ENCODE measurements at regions not wholly inside any gene's neighbourhood (a gene's known extent, or its start where the extent isn't known, plus 50 kb on each side); places are given as distances from the start of the nearest gene placed in this dataset.

GRCh38 chr5:174436750-174437149 is 287.6 kb upstream of the MSX2 start:
- Histone ChIP-seq H3K4me1 (ENCODE audit: low read depth) (no peaks in the 10 kb centered on the region), H3K36me3 (ENCODE audit: low read depth) (no peaks in the 10 kb centered on the region), H3K9me3 (no peaks in the 10 kb centered on the region), H3K4me3 (no peak overlapping the region)
- DNase-seq, result no peak
- ATAC-seq, result no peak
- TF ChIP-seq, protein P1, sequence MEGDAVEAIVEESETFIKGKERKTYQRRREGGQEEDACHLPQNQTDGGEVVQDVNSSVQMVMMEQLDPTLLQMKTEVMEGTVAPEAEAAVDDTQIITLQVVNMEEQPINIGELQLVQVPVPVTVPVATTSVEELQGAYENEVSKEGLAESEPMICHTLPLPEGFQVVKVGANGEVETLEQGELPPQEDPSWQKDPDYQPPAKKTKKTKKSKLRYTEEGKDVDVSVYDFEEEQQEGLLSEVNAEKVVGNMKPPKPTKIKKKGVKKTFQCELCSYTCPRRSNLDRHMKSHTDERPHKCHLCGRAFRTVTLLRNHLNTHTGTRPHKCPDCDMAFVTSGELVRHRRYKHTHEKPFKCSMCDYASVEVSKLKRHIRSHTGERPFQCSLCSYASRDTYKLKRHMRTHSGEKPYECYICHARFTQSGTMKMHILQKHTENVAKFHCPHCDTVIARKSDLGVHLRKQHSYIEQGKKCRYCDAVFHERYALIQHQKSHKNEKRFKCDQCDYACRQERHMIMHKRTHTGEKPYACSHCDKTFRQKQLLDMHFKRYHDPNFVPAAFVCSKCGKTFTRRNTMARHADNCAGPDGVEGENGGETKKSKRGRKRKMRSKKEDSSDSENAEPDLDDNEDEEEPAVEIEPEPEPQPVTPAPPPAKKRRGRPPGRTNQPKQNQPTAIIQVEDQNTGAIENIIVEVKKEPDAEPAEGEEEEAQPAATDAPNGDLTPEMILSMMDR (IDR thresholded peaks at IDR 0.05), result no peak
- intact Hi-C loops (cut with DNase I, micrococcal nuclease), result no loop called here

GRCh38 chr5:174444479-174445188 is 279.7 kb upstream of the MSX2 start:
- no peaks in the 10 kb centered on the region for H3K36me3 ChIP-seq (ENCODE audit: low read depth)
- intact Hi-C loops (cut with DNase I, micrococcal nuclease), result no loop called here

GRCh38 chr5:174446446-174446845 is 277.9 kb upstream of the MSX2 start:
- intact Hi-C loops (cut with DNase I, micrococcal nuclease), result no loop called here
- Histone ChIP-seq H3K4me3 (no peak overlapping the region), H3K4me1 (ENCODE audit: low read depth) (no peaks in the 10 kb centered on the region), H3K36me3 (ENCODE audit: low read depth) (no peaks in the 10 kb centered on the region), H3K9me3 (no peaks in the 10 kb centered on the region)
- DNase-seq, result no peak
- TF ChIP-seq, protein P1 (IDR thresholded peaks at IDR 0.05), result no peak
- ATAC-seq, result no peak

More at GRCh38 chr5:174444479-174445188, 279.7 kb upstream of the MSX2 start:
- Histone ChIP-seq H3K9me3 (no peaks in the 10 kb centered on the region), H3K4me1 (ENCODE audit: low read depth) (no peaks in the 10 kb centered on the region), H3K4me3 (no peak overlapping the region)
- ATAC-seq, result no peak
- TF ChIP-seq, protein P1 (IDR thresholded peaks at IDR 0.05), result no peak
- no peak for DNase-seq

- Histone ChIP-seq H3K9me3 (no peaks in the 10 kb centered on the region), H3K4me1 (ENCODE audit: low read depth) (no peaks in the 10 kb centered on the region), H3K4me3 (no peak overlapping the region), H3K36me3 (ENCODE audit: low read depth) (no peaks in the 10 kb centered on the region)
- ATAC-seq (no peak), DNase-seq (no peak)
- intact Hi-C loops (cut with DNase I, micrococcal nuclease), result no loop called here
- TF ChIP-seq, protein P1 (IDR thresholded peaks at IDR 0.05), result no peak
Measured at GRCh38 chr5:174446988-174447387, 277.4 kb upstream of the MSX2 start.

GRCh38 chr5:174448041-174448440 is 276.3 kb upstream of the MSX2 start:
- intact Hi-C loops (cut with DNase I, micrococcal nuclease), result no loop called here
- no peaks in the 10 kb centered on the region for H3K36me3 ChIP-seq (ENCODE audit: low read depth)
- no peaks in the 10 kb centered on the region for H3K9me3 ChIP-seq
- H3K4me3 ChIP-seq, result no peak overlapping the region
- TF ChIP-seq, protein P1 (IDR thresholded peaks at IDR 0.05), result no peak
- ATAC-seq, result no peak
- no peak for DNase-seq
- no peaks in the 10 kb centered on the region for H3K4me1 ChIP-seq (ENCODE audit: low read depth)

Data from mucosa of descending colon (tissue), 3 donors.